AG04449 (cell line): ENCODE measurements at regions not wholly inside any gene's neighbourhood (a gene's known extent, or its start where the extent isn't known, plus 50 kb on each side); places are given as distances from the start of the nearest gene placed in this dataset.
"Not testable (repeated sequence)": the region's sequence is repeated elsewhere in the genome, so short reads cannot be mapped to it uniquely, and the experiment has no call there.

Experiments
- CTCF ChIA-PET: fragments of 350-600 bp; formaldehyde crosslinking; extraction: SDS; loops from one replicate; lab custom pipeline; 2021; ENCODE audit warnings: antibody characterized with exemption; lab: Yijun Ruan, JAX
- POLR2A ChIA-PET: fragments of 400-600, 350-600 bp; formaldehyde crosslinking; extraction: SDS; loops from one replicate; lab custom pipeline; 2020; ENCODE audit warnings: antibody characterized with exemption, inconsistent platforms; lab: Yijun Ruan, JAX
- DNase-seq: peaks from one replicate; pipeline ENCODE4 v3.0.0-alpha.2; 2010; ENCODE audit warnings: low read depth, low spot score
- H3K4me3 ChIP-seq: 2 replicates; pipeline ENCODE4 v1.5.1; 2011; ENCODE audit warnings: low read depth, mild to moderate bottlenecking, control low read depth, low read length
- CTCF ChIP-seq: IDR thresholded peaks from one replicate; pipeline ENCODE4 v1.5.1; 2011; ENCODE audit warnings: mild to moderate bottlenecking, moderate library complexity, low read length, control low read depth, inconsistent platforms; ENCODE audit not compliant: insufficient read depth; ENCODE audit errors: missing control alignments

- ChIA-PET CTCF (interaction anchor here (1.1 kb wide), 1 partner anchor 10 kb away, joined by 4 read pairs; no protein-coding TSS in a partner anchor), POLR2A (no interaction called here)
- no peak for DNase-seq
- TF ChIP-seq CTCF, result no peak
- H3K4me3 ChIP-seq, result no peak overlapping the region
These were observed 395.8 kb downstream of the NAF1 start for GRCh38 chr4:162770761-162771490.

GRCh38 chr4:162767083-162767482 is 399.6 kb downstream of the NAF1 start:
- CTCF ChIA-PET, result no interaction called here
- DNase-seq, result no peak
- POLR2A ChIA-PET, result no interaction called here
- no peak for TF ChIP-seq CTCF
- H3K4me3 ChIP-seq, result no peak overlapping the region

GRCh38 chr4:162761965-162762364 is 404.7 kb downstream of the NAF1 start:
- ChIA-PET POLR2A (no interaction called here), CTCF (interaction anchor here (1.6 kb wide), 1 partner anchor 8 kb away, joined by 4 read pairs; no protein-coding TSS in a partner anchor)
- no peak for TF ChIP-seq CTCF

GRCh38 chr4:162740228-162740627 is 426.5 kb downstream of the NAF1 start:
- CTCF ChIA-PET, result not testable (repeated sequence)

More at GRCh38 chr4:162761965-162762364, 404.7 kb downstream of the NAF1 start:
- no peak overlapping the region for H3K4me3 ChIP-seq
- no peak for DNase-seq

GRCh38 chr4:162739596-162739995 is 427.1 kb downstream of the NAF1 start:
- DNase-seq, POLR2A ChIA-PET, CTCF ChIA-PET, H3K4me3 ChIP-seq: not testable (repeated sequence)

More at GRCh38 chr4:162740228-162740627, 426.5 kb downstream of the NAF1 start:
- H3K4me3 ChIP-seq, POLR2A ChIA-PET, DNase-seq: not testable (repeated sequence)

GRCh38 chr4:162732876-162733275 is 433.8 kb downstream of the NAF1 start:
- ChIA-PET POLR2A (no interaction called here), CTCF (no interaction called here)
- DNase-seq, result no peak
- H3K4me3 ChIP-seq, result no peak overlapping the region
- no peak for TF ChIP-seq CTCF

GRCh38 chr4:162727766-162728165 is 438.9 kb downstream of the NAF1 start:
- TF ChIP-seq CTCF, result no peak
- ChIA-PET POLR2A (no interaction called here), CTCF (no interaction called here)
- DNase-seq, result no peak
- no peak overlapping the region for H3K4me3 ChIP-seq
